NCI-H1417 treated with DMSO at 0.1 percent for 48 hours (cell line): ENCODE measurements at regions not wholly inside any gene's neighbourhood (a gene's known extent, or its start where the extent isn't known, plus 50 kb on each side); places are given as distances from the start of the nearest gene placed in this dataset.
"Not testable (repeated sequence)": the region's sequence is repeated elsewhere in the genome, so short reads cannot be mapped to it uniquely, and the experiment has no call there.

Source experiments
- DNase-seq: peaks from one replicate; lab custom pipeline; 2025; lab: John Stamatoyannopoulos, UW

- DNase-seq = no peak
These were observed 179.3 kb downstream of the ENC1 start for GRCh38 chr5:74461251-74461650.

- DNase-seq = no peak
These were observed 179.8 kb downstream of the ENC1 start for GRCh38 chr5:74460694-74461093.

GRCh38 chr5:74459984-74460383 lies 180.5 kb downstream of the ENC1 start:
- no peak for DNase-seq

- no peak for DNase-seq
These were observed 182.7 kb downstream of the ENC1 start for GRCh38 chr5:74457876-74458275.

GRCh38 chr5:74454263-74455030 lies 186.1 kb downstream of the ENC1 start:
- no peak for DNase-seq

- DNase-seq = no peak
These were observed 187.7 kb downstream of the ENC1 start for GRCh38 chr5:74452856-74453255.

GRCh38 chr5:74450095-74450494 lies 190.4 kb downstream of the ENC1 start:
- no peak for DNase-seq

- no peak for DNase-seq
These were observed 193.7 kb downstream of the ENC1 start for GRCh38 chr5:74446725-74447241.

GRCh38 chr5:74442466-74442865 lies 198.1 kb downstream of the ENC1 start:
- DNase-seq = no peak

- DNase-seq = no peak
These were observed 198.9 kb downstream of the ENC1 start for GRCh38 chr5:74441616-74442015.

- no peak for DNase-seq
These were observed 200.2 kb downstream of the ENC1 start for GRCh38 chr5:74440341-74440740.

- DNase-seq = not testable (repeated sequence)
These were observed 202.7 kb downstream of the ENC1 start for GRCh38 chr5:74437870-74438269.

- DNase-seq = no peak
These were observed 206.4 kb downstream of the ENC1 start for GRCh38 chr5:74433896-74434829.

GRCh38 chr5:74433255-74433895 lies 207.2 kb downstream of the ENC1 start:
- no peak for DNase-seq

GRCh38 chr5:74432721-74433120 lies 207.8 kb downstream of the ENC1 start:
- no peak for DNase-seq

- DNase-seq = no peak
These were observed 208.3 kb downstream of the ENC1 start for GRCh38 chr5:74432216-74432615.

- no peak for DNase-seq
These were observed 209.2 kb downstream of the ENC1 start for GRCh38 chr5:74431290-74431669.

GRCh38 chr5:74430631-74431289 lies 209.8 kb downstream of the ENC1 start:
- no peak for DNase-seq

GRCh38 chr5:74429495-74429894 lies 211.0 kb downstream of the ENC1 start:
- no peak for DNase-seq

GRCh38 chr5:74428876-74429275 lies 211.7 kb downstream of the ENC1 start:
- DNase-seq = no peak

- DNase-seq = no peak
These were observed 212.3 kb downstream of the ENC1 start for GRCh38 chr5:74428275-74428674.

GRCh38 chr5:74426506-74426905 lies 214.0 kb downstream of the ENC1 start:
- no peak for DNase-seq
